ENCODE measurements at regions not wholly inside any gene's neighbourhood (a gene's known extent, or its start where the extent isn't known, plus 50 kb on each side); places are given as distances from the start of the nearest gene placed in this dataset.

GRCh38 chr9:99592834-99593574, 228.7 kb upstream of the NR4A3 start:
- no peak for DNase-seq

DNA sequence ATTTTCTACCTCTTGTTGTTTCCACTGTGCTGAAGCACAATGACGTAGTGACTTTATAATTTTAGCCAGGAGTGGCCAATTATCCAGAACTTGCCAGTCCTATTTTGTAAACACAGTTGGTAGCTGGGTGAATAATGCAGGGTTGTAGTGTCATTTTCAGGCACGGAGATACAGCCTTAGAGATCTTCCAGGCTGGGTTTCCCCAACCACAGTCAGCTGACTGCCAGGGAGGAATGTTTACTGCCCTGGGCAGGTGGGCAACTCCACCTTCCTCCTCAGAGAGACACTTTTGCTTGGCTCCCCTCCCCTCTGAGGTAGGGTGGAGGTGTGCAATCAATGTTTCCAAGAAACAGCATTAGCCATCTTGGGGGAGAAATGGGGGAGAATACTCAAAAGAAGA, 228.1 kb upstream of the NR4A3 start:
- DNase-seq = no peak

DNA sequence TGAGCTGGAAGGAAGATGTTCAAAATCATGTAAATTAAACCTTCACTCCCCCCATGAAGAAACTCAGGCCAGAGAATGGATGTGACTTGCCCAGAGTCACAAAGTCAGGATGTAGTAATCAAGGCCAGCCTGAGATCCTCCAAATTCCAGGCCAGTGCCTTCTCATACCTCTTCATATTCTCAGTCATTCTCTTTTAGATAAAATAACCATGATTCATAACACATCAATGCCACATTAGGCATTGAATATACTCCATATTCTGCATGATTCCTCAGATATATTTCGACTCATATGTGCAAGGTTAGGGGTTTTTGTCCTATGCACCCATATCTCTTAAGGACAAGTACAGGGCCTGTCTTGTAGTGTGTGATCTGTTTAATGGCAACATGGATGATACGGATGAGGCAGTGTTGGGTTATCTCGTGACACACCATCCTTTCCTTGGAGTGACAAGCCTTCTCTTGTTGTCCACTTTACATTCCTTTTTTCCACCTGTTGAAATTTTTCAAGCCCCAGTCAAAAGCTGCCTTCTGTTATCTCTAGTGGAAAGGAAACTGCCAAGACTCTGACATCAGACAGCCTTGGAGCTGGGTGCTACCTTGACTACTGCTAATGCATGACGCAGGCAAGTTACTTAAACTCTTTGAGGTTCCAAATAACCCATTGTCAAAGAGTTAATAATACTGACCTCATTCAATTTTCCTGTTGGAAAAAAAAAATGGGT, 227.5 kb upstream of the NR4A3 start:
- no peak for DNase-seq

DNA sequence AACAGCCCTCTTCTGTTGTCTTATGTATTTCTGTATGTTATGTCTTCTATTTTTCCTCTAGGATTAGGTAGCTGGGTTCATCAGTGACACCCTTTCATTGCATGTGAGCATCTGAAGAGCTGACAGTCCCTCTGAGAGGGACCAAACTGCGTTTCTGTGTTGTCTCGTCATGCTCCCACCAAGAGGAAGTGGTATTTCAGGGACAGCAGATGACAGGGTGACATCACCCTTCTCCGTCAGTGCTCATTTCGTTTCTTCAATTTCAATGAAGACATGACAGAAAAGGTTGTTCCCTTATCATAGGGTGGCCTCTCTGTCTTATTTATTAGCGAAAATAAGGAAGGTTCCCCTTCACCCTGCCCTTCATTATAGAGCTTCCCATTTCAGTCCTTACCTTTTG, 225.9 kb upstream of the NR4A3 start:
- no peak for DNase-seq

- no peak for DNase-seq
Observed at GRCh38 chr9:99601571-99602111, 220.0 kb upstream of the NR4A3 start.

- no peak for DNase-seq
Observed at GRCh38 chr9:99602854-99603253, 218.8 kb upstream of the NR4A3 start.

DNA sequence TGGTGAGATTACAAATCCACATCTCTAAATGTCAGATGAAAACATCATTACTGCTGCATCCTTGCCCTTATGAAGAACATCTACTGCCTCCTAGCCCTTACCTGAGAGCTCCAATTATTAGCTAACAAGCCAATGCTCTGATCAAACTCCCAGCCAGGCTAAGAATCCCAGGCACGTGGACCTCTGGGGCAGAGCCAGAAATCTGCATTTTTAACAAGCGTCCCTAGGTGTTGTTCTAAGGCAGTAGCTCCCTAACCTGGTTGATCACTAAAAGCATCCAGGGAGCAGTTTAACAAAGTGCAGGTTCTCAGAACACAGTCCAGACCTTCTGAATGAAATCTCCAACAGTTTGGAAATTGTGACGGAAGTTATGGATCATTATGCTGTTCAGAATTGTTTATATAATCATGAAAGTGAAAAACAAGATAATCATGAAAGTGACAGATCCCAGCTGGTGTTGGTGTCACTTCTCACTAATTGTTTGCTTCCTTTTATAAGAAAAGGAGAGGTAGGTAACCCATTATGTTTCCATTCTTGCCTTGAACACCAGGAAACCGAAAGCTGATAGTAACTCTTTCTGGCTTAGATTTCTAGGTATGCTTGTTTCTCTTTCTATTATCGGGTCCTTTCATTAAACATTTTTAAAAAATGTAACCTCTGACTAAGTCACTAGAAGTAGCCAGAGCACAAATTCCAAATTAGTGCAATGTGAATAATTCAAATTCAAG, 216.5 kb upstream of the NR4A3 start:
- no peak for DNase-seq

DNA sequence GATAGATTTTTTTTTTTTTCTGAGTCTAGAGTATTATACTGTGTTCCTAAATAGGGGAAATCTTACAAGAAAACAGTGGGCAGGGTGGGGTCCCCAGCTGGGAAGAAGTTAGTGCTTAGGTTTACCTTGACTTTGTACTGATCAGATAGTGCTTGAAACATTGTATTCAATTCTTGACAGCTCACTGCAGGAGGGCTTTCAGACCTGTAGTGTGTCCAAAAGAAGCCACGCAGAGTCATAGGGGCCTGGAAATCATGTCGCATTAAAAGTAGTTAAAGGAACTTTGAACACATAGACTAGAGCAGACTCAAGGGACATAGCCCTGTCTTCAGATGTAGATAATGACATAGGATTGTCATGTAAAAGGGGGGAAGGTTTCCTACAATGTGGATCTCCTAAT, 215.4 kb upstream of the NR4A3 start:
- DNase-seq = no peak

DNA sequence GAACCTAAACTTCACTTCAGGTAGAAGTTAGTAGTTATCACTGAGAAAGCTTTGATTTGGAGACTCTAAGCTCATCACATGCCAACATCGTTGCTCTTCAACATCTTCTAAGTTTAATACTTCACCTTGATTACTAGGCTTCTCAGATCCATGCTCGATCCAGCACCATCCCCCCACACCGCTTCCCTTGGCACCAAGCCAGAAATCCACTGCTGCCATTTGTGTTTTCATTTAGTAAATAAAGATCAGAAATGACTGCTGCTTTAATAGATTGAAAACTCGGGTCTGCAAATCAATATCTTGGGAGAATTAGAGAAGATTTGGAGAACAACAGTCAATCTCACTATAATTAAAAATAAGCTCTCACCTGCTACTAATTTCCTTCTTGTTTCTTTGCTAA, 214.7 kb upstream of the NR4A3 start:
- no peak for DNase-seq

- DNase-seq = no peak
Observed at GRCh38 chr9:99607842-99608448, 213.7 kb upstream of the NR4A3 start.

DNA sequence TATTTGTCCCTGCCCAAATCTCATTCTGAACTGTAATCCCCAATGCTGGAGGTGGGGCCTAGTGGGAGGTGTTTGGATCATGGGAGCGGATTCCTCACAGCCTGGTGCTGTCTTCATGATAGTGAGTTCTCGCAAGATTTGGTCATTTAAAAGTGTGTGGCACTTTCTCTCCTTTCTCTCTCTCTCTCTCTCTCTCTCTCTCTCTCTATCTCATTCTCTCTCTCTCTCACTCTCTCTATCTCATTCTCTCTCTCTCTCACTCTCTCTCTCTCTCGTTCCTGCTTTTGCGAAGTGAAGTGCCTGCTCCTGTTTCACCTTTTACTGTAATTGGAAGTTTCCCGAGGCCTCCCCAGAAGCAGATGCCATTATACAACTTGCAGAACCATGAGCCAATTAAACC, 207.3 kb upstream of the NR4A3 start:
- no peak for DNase-seq

DNA sequence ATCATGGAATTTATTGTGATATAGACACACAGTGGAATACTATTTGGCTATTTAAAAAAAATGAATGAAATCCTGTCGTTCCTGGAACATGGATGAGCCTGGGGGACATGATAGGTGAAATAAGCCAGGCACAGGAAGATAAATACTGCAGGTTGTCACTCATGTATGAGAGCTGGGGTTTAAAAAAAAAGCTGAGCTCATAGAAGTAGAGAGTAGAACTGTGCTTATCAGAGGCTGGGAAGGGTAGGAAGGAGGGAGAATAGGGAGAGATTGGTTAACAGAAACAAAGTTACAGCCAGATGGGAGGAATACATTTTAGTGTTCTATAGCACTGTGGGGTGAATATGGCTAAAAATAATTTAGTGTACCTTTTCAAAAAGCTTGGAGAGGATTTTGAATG, 200.6 kb upstream of the NR4A3 start:
- no peak for DNase-seq

DNA sequence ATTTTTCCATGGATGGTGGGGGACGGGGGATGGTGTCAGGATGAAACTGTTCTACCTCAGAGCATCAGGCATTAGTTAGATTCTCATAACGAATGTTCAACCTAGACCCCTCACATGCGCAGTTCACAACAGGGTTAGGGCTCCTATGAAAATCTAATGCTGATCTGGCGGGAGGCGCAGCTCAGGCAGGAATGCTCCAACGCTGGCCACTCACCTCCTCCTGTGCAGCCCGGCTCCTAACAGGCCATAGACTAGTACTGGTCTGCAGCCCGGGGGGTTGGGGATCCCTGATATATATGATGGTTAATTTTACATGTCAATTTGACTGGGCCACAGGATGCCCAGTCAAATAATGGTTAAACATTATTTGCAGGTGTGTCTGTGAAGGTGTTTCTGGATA, 199.0 kb upstream of the NR4A3 start:
- DNase-seq = no peak

DNA sequence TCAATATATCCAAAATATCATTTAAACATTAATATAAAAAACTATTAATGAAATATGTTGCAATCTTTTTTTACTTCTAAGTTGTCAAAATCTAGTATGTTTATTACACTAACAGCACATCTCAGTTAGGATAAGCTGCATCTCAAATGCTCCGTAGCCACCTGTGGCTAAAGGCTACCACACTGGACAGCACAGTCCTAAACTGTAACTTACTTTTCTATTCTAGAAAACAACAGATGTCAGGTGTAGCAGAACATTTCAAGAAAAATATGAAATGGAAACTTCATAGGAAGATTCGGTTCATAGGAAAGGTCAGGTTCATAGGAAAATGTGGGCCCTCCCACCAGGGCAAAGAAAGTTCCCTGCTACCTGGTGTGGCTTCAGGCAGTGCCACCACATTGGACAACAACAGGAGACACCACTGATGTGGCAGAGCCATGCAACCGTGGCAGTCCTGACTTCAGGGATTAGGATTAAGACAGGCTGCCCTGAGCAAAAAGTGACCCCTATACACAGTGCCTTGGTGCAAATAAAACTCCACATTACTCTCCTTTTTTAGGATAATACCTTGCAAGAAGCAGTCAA, 197.8 kb upstream of the NR4A3 start:
- DNase-seq = no peak

DNA sequence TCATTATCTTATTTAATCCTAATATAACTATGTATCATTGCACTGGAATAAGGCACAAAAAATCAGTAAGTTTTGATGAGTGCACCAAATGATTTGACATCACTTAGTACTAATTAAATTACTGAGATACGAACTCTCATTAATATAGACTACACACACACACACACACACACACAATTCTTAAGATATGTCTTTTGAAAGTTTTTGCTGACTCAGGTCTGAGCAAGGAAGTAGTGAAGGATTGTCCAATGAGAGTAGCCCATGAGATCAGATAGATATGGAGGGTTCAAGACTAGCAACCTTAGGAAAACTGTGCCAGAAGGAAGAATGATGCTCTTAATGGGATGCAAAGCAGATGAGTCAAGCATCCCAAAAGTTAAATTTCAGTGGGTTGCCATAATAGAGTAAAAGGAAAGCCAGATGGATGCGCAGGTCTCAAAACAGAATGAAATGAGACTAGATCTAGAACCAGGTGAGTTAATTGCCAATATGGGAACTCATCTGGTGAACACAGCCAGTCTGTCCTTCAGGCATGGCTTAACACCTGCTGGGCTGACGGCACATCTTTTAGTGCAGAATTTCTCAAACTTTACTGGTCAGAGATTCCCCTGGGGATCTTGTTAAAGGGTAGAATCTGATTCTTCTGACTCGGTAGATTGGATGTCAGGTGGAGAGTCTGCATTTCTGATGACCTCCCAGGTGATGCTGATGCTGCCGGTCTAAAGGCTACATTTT, 197.0 kb upstream of the NR4A3 start:
- DNase-seq = no peak

DNA sequence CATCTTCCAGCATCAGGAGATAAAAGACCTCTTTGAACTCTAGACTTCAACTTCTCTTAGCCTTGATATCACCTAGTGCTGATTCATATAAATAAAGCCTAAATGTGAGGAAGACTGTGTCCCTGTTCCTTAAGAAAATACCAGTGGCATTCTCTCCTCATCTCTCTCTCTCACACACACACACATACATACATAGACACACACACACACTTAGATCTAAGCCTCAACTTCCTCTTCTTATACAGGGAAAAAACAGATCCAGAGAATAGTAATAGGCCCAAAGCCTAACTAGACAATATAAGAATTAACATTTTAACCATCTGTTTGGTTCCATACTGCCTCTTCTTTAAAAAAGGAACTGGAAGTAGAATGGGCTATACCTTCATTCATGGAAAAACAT, 195.3 kb upstream of the NR4A3 start:
- DNase-seq = no peak

- DNase-seq = no peak
Observed at GRCh38 chr9:99628285-99628684, 193.4 kb upstream of the NR4A3 start.

DNA sequence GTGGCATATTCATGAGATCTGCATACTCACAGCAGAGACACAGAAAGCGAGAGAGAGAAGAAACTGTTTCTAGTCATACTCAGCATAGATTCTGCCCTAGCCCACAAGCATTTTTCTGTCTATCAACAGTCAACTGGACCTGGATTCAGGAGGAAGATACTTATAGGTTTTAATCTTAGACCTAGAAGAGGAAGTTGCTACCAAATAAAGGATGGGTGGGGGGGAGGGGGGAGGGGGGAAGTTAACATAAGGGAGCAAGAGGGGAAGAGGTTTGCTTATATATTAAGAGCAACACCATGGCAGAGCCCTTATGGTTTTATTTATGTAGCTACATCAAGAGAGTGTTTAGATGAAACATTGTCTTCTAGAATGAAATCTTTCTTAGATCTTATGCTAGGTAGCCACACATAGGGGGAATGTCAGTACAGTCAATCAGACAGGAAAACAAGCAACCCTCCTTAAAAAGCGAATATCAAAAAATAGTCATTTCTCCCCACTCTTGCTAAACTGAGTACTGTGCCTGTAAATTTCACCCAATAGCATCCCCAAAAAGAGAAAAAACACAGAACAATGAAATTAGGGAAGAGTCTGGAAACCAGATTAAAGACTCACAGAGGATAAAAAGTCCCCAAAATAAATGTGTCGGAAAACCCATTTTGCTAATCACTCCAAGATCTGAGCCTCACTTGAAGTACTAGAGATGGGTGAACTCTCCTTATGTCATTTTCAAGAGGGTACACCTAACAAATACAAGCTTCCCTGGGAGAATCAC, 192.7 kb upstream of the NR4A3 start:
- no peak for DNase-seq

DNA sequence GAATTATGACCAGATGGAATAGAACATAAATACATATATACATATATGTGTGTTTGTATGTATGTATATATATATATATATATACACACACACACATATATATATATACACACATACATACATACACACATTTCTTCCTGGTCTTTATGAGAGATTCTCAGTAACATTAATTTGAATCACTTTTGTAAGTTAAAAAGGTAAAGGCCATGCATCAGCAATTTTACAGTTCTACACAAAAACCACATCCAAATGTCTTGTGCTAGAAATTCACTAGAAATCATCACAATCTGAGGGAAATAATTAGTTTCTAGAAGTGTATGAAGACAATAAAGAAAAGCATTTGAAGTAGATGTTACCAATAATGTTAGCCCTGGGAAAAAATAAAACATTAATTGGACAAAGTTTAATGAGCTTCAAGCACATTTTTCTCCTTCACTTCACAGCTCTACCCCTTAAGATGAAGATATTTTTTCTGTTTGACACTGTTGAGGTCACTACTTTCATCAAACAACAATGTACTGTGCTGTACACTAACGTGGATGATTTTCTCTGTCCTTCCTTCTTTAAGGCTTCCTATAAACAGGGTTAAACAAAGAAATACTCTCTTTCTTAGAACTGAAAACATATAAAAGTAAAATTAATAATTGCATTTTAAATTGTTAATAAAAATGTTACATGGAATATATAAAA, 189.2 kb upstream of the NR4A3 start:
- no peak for DNase-seq

- no peak for DNase-seq
Observed at GRCh38 chr9:99633265-99633664, 188.4 kb upstream of the NR4A3 start.

DNA sequence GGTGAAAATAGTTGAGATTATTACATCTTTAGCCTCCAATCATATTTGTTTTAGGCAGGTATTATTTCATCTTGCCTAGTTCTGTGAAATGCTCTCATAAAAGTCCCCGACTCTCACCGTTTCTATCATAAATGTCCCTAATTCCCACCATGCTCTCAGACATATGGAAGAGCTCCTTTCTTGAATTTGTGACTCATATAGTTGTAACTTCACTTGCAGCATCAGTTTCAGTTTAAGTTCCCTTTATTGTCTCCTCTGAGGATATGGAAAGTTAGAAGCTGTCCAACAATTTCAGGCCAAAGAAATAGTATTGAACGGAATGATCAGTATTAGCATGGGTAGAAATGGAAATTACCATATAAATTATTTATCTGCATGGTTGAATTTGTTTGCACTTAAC, 187.5 kb upstream of the NR4A3 start:
- no peak for DNase-seq
